ENCODE measurements at regions not wholly inside any gene's neighbourhood (a gene's known extent, or its start where the extent isn't known, plus 50 kb on each side); places are given as distances from the start of the nearest gene placed in this dataset.

- no peak for TF ChIP-seq CTCF (IDR thresholded peaks at IDR 0.05)
- Histone ChIP-seq H3K27ac (no peak overlapping the region), H3K36me3 (no peaks in the 10 kb centered on the region), H3K4me3 (no peak overlapping the region), H3K27me3 (replicated peaks; ENCODE audit: insufficient read depth) (no peaks in the 10 kb centered on the region), H3K9me3 (no peaks in the 10 kb centered on the region), H3K4me1 (ENCODE audit: control insufficient read depth in 1 of 2, low read depth in 2 of 2) (no peaks in the 10 kb centered on the region)
- ATAC-seq (ENCODE audit: insufficient number of reproducible peaks, low FRiP score, low read depth), result no peak
- no peak for DNase-seq (ENCODE audit: low spot score)
These were observed 1326.4 kb upstream of the SORCS1 start for GRCh38 chr10:108490944-108491343.

- no peak for TF ChIP-seq CTCF (IDR thresholded peaks at IDR 0.05)
- DNase-seq (ENCODE audit: low spot score) (no peak), ATAC-seq (ENCODE audit: insufficient number of reproducible peaks, low FRiP score, low read depth) (no peak)
- H3K27me3 ChIP-seq (replicated peaks; ENCODE audit: insufficient read depth), result no peaks in the 10 kb centered on the region
- no peak overlapping the region for H3K27ac ChIP-seq
- H3K4me1 ChIP-seq (ENCODE audit: control insufficient read depth in 1 of 2, low read depth in 2 of 2), result peaks cover 0 to 3% of the 10 kb centered on the region in 2 donors
- no peak overlapping the region for H3K4me3 ChIP-seq
- no peaks in the 10 kb centered on the region for H3K36me3 ChIP-seq
- H3K9me3 ChIP-seq, result no peaks in the 10 kb centered on the region
These were observed 1306.9 kb upstream of the SORCS1 start for GRCh38 chr10:108471420-108471819.

GRCh38 chr10:108469940-108470339, 1305.4 kb upstream of the SORCS1 start:
- DNase-seq (ENCODE audit: low spot score), result no peak
- Histone ChIP-seq H3K36me3 (no peaks in the 10 kb centered on the region), H3K9me3 (no peaks in the 10 kb centered on the region), H3K27ac (no peak overlapping the region), H3K4me3 (no peak overlapping the region), H3K27me3 (replicated peaks; ENCODE audit: insufficient read depth) (no peaks in the 10 kb centered on the region), H3K4me1 (ENCODE audit: control insufficient read depth in 1 of 2, low read depth in 2 of 2) (peaks cover 0 to 4% of the 10 kb centered on the region in 2 donors)
- ATAC-seq (ENCODE audit: insufficient number of reproducible peaks, low FRiP score, low read depth), result no peak
- TF ChIP-seq CTCF (IDR thresholded peaks at IDR 0.05), result no peak

- peak overlapping the region; percentile 84 for H3K4me3 ChIP-seq
- H3K27ac ChIP-seq, result no peak overlapping the region
- DNase-seq (ENCODE audit: low spot score), result no peak
- H3K9me3 ChIP-seq, result no peaks in the 10 kb centered on the region
- H3K4me1 ChIP-seq (ENCODE audit: control insufficient read depth in 1 of 2, low read depth in 2 of 2), result peaks cover 0 to 4% of the 10 kb centered on the region in 2 donors
- ATAC-seq (ENCODE audit: insufficient number of reproducible peaks, low FRiP score, low read depth), result no peak
- TF ChIP-seq CTCF (IDR thresholded peaks at IDR 0.05), result no peak
- H3K36me3 ChIP-seq, result no peaks in the 10 kb centered on the region
- H3K27me3 ChIP-seq (replicated peaks; ENCODE audit: insufficient read depth), result no peaks in the 10 kb centered on the region
These were observed 1301.5 kb upstream of the SORCS1 start for GRCh38 chr10:108465871-108466641.

GRCh38 chr10:108462005-108462404, 1297.5 kb upstream of the SORCS1 start:
- H3K27ac ChIP-seq, result no peak overlapping the region
- H3K4me1 ChIP-seq (ENCODE audit: control insufficient read depth in 1 of 2, low read depth in 2 of 2), result peaks cover 0 to 4% of the 10 kb centered on the region in 2 donors
- H3K4me3 ChIP-seq, result no peak overlapping the region
- no peak for TF ChIP-seq CTCF (IDR thresholded peaks at IDR 0.05)
- H3K9me3 ChIP-seq, result no peaks in the 10 kb centered on the region
- H3K36me3 ChIP-seq, result no peaks in the 10 kb centered on the region
- no peak for ATAC-seq (ENCODE audit: insufficient number of reproducible peaks, low FRiP score, low read depth)
- no peak for DNase-seq (ENCODE audit: low spot score)
- H3K27me3 ChIP-seq (replicated peaks; ENCODE audit: insufficient read depth), result no peaks in the 10 kb centered on the region
